K562 (cell line): ENCODE measurements at regions not wholly inside any gene's neighbourhood (a gene's known extent, or its start where the extent isn't known, plus 50 kb on each side); places are given as distances from the start of the nearest gene placed in this dataset.
A peak's percentile ranks its signal among the peaks of the same experiment; 100 is the strongest.

Experiments
- ATAC-seq: fragments of 200-7000 bp; cut with Tn5 transposase; 3 replicates; pipeline ENCODE4 v1.9.1; 2020; ENCODE audit warnings: moderate library complexity
- BruUV-seq: library from RNA; stranded (reverse); fragments of 400-500 nt; replicated peaks from 2 replicates; lab custom pipeline; 2021; lab: Mats Ljungman, UMichigan
- CTCF ChIA-PET: fragments of 300-600 bp; formaldehyde crosslinking; extraction: SDS; loops from one replicate; lab custom pipeline; 2021; ENCODE audit warnings: low intra/inter-chr PET ratio; lab: Yijun Ruan, JAX
- POLR2A ChIA-PET: fragments of 300-600, 350-650 bp; sonication (Branson Sonifier 250); formaldehyde crosslinking; extraction: SDS; loops from one replicate; lab custom pipeline; 2021; ENCODE audit warnings: antibody characterized with exemption, inconsistent platforms; lab: Yijun Ruan, JAX
- DNase-seq, 4 experiments: peaks; one replicate each; pipeline versions ENCODE4 v3.0.0 to v3.0.0-alpha.2; 2011 to 2018; ENCODE audit warnings: low spot score in 3 of 4, mixed read lengths in 3 of 4; ENCODE audit errors: extremely low read depth in 1 of 4
- FAIRE-seq: peaks from 2 replicates; lab custom pipeline; 2011; peaks lifted over from hg19 to GRCh38; lab: Jason Lieb, UNC
- H2AFZ ChIP-seq: 2 replicates; pipeline ENCODE4 v1.6.0; 2011; ENCODE audit warnings: low read depth, low read length, control low read depth, inconsistent platforms
- H3K27ac ChIP-seq: fragments of 200-600 bp; 3 replicates; pipeline ENCODE4 v1.8.0; 2011; ENCODE audit warnings: low read depth, mild to moderate bottlenecking, control low read depth, inconsistent platforms, low read length, moderate library complexity, mixed read lengths; ENCODE audit errors: extremely low read depth
- H3K27me3 ChIP-seq, 2 experiments: fragments of 300-600 bp in 1 of 2; 2 replicates in 1 of 2; 3 replicates in 1 of 2; pipeline versions ENCODE4 v1.6.0 to v1.8.0; 2011; ENCODE audit warnings: inconsistent platforms in 2 of 2, low read length in 2 of 2, mild to moderate bottlenecking in 1 of 2, mixed read lengths in 1 of 2, moderate library complexity in 1 of 2; ENCODE audit not compliant: control insufficient read depth in 2 of 2, insufficient read depth in 2 of 2
- H3K36me3 ChIP-seq: fragments of 300-600 bp; 3 replicates; pipeline ENCODE4 v1.8.0; 2011; ENCODE audit warnings: mild to moderate bottlenecking, low read length, inconsistent platforms; ENCODE audit not compliant: control insufficient read depth, insufficient read depth
- H3K4me1 ChIP-seq, 2 experiments: fragments of 200-600 bp in 1 of 2; replicated peaks in 1 of 2; 2 replicates in 1 of 2; 3 replicates in 1 of 2; pipeline versions ENCODE4 v1.5.1 to v1.8.0; 2011; ENCODE audit warnings: inconsistent platforms in 2 of 2, low read length in 2 of 2, mild to moderate bottlenecking in 1 of 2, mixed read lengths in 1 of 2, moderate library complexity in 1 of 2; ENCODE audit not compliant: control insufficient read depth in 2 of 2, insufficient read depth in 2 of 2
- H3K4me2 ChIP-seq: 2 replicates; pipeline ENCODE4 v1.6.1; 2011; ENCODE audit warnings: low read length, control low read depth, inconsistent platforms, mixed read lengths; ENCODE audit not compliant: insufficient read depth
- H3K4me3 ChIP-seq: fragments of 200-600 bp; sonication (generic), shearing (Covaris generic); 2 replicates; pipeline ENCODE4 v1.5.1; 2016; ENCODE audit warnings: control low read depth, inconsistent platforms
- H3K79me2 ChIP-seq: fragments of 200-600 bp; 3 replicates; pipeline ENCODE4 v1.8.0; 2011; ENCODE audit warnings: low read length, inconsistent platforms; ENCODE audit not compliant: control insufficient read depth, insufficient read depth
- H3K9ac ChIP-seq, 2 experiments: 2 replicates each; pipeline versions ENCODE4 v1.6.0 to v1.6.1; 2011; ENCODE audit warnings: low read depth in 2 of 2, low read length in 2 of 2, control low read depth in 1 of 2, inconsistent platforms in 1 of 2, mild to moderate bottlenecking in 1 of 2, mixed read lengths in 1 of 2; ENCODE audit not compliant: insufficient read depth in 1 of 2
- H3K9me1 ChIP-seq: one replicate; pipeline ENCODE4 v1.6.0; 2011; ENCODE audit warnings: inconsistent platforms, mild to moderate bottlenecking, low read length, moderate library complexity; ENCODE audit not compliant: control insufficient read depth, insufficient read depth
- H3K9me3 ChIP-seq: replicated peaks from 2 replicates; pipeline ENCODE4 v1.5.1; 2011; ENCODE audit warnings: low read depth, low read length, inconsistent platforms; ENCODE audit not compliant: control insufficient read depth, insufficient read depth
- H4K20me1 ChIP-seq: replicated peaks from 2 replicates; pipeline ENCODE4 v1.6.1; 2011; ENCODE audit warnings: low read length, inconsistent platforms, mixed read lengths; ENCODE audit not compliant: control insufficient read depth, insufficient read depth
- CEBPG ChIP-seq, 3 experiments: fragments of 200-800 bp in 1 of 3; sonication (Bioruptor generic) in 1 of 3; sonication (generic) in 1 of 3; formaldehyde crosslinking in 1 of 3; IDR thresholded peaks in 2 of 3; conservative IDR thresholded peaks in 1 of 3; 2 replicates each; pipeline versions ENCODE4 v1.6.1 to v1.8.0; 2016 to 2022; ENCODE audit warnings: missing compliant biosample characterization in 2 of 3, missing genetic modification characterization in 2 of 3, mild to moderate bottlenecking in 1 of 3, missing genetic modification reagents in 1 of 3
- COPS2 ChIP-seq: fragments of 450-650 bp; conservative IDR thresholded peaks from 2 replicates; pipeline ENCODE4 v1.6.1; 2016; ENCODE audit warnings: mild to moderate bottlenecking, moderate library complexity
- WGBS: fragments of 100-300 bp; shearing (Covaris generic); methylation state at CpG from one replicate; pipeline ENCODE4 v1.1.6; 2016; ENCODE audit warnings: low coverage, mixed read lengths; ENCODE audit not compliant: insufficient coverage; ENCODE audit errors: missing lambda C conversion rate; 5-methylcytosine and 5-hydroxymethylcytosine counted together
- in situ Hi-C: fragments of 300-500 bp; cut with MboI; formaldehyde crosslinking; loops from 4 replicates; pipeline ENCODE4 v1.15.0; 2018; ENCODE audit warnings: inconsistent platforms, mixed read lengths
- intact Hi-C: fragments of 100-400 bp; cut with micrococcal nuclease; formaldehyde crosslinking; loops from 2 replicates; pipeline ENCODE4 v1.14.2; 2022

GRCh38 chr17:72501404-72502370, 380.9 kb downstream of the SOX9 start:
- TF ChIP-seq CEBPG (CRISPR knock-in tag; IDR thresholded peaks at IDR 0.05) (no peak), CEBPG (tag; conservative IDR thresholded peaks at IDR 0.05 in 1 of 2, IDR thresholded peaks at IDR 0.05 in 1 of 2) (0 out of 4 replicates have a peak, but pooled peaks of 1 of the 2 experiments have one; percentile 15), COPS2 (no peak)
- TF ChIP-seq, all 486 proteins: peak for 1
- WGBS: 2% methylated on average over 26 of the region's 28 CpGs
- FAIRE-seq: no peak
- Histone ChIP-seq H3K79me2 (no peaks in the 10 kb centered on the region), H3K36me3 (no peaks in the 10 kb centered on the region), H3K9me3 (no peaks in the 10 kb centered on the region), H3K9me1 (no peaks in the 10 kb centered on the region), H3K9ac (no peak overlapping the region), H3K4me2 (no peak overlapping the region), H2AFZ (no peak overlapping the region), H4K20me1 (no peaks in the 10 kb centered on the region), H3K27me3 (peaks cover 2 to 7% of the 10 kb centered on the region in 2 experiments; a peak in 1 of 5 replicates), H3K4me1 (no peaks in the 10 kb centered on the region), H3K4me3 (no peak overlapping the region), H3K27ac (no peak overlapping the region)
- intact Hi-C loops: no loop called here
- ATAC-seq: no peak; the same call in 1 of the 3 replicates
- ChIA-PET CTCF (no interaction called here), POLR2A (no interaction called here)
- BruUV-seq: no TSS peak
- no peak for DNase-seq
- in situ Hi-C loops: no loop called here
